IMR-90 (cell line): ENCODE measurements at regions not wholly inside any gene's neighbourhood (a gene's known extent, or its start where the extent isn't known, plus 50 kb on each side); places are given as distances from the start of the nearest gene placed in this dataset.

Source experiments
- ATAC-seq: fragments of 200-7000 bp; cut with Tn5 transposase; 2 replicates; pipeline ENCODE4 v1.9.1; 2020; ENCODE audit warnings: low read depth, mild to moderate bottlenecking, moderate library complexity
- BruUV-seq: library from RNA; stranded (reverse); fragments of 400-500 nt; replicated peaks from 2 replicates; lab custom pipeline; 2021; lab: Mats Ljungman, UMichigan
- CTCF ChIA-PET: fragments of 300-600 bp; formaldehyde crosslinking; extraction: SDS; loops from one replicate; lab custom pipeline; 2021; ENCODE audit warnings: antibody characterized with exemption; lab: Yijun Ruan, JAX
- POLR2A ChIA-PET: fragments of 300-600 bp; sonication (Branson Sonifier 250); formaldehyde crosslinking; loops from one replicate; lab custom pipeline; 2022; ENCODE audit warnings: antibody characterized with exemption; ENCODE audit not compliant: unreplicated experiment; lab: Charles Lee
- DNase-seq: peaks from one replicate; pipeline ENCODE4 v3.0.0; 2013
- H2AFZ ChIP-seq: replicated peaks from 2 replicates; pipeline ENCODE3; 2013; ENCODE audit warnings: low read length, mild to moderate bottlenecking; ENCODE audit not compliant: poor library complexity
- H2AK5ac ChIP-seq: 2 replicates; pipeline ENCODE4 v1.6.1; 2013; ENCODE audit warnings: low read depth, low read length, inconsistent platforms
- H2AK9ac ChIP-seq: replicated peaks from 2 replicates; pipeline ENCODE3; 2013; ENCODE audit warnings: mild to moderate bottlenecking, low read depth, low read length, moderate library complexity; ENCODE audit not compliant: poor library complexity
- H2BK120ac ChIP-seq: 2 replicates; pipeline ENCODE4 v1.6.1; 2013; ENCODE audit warnings: low read depth, low read length, inconsistent platforms
- H2BK15ac ChIP-seq: 3 replicates; pipeline ENCODE4 v1.6.1; 2013; ENCODE audit warnings: low read depth, low read length, inconsistent platforms
- H2BK20ac ChIP-seq: 2 replicates; pipeline ENCODE4 v1.6.1; 2013; ENCODE audit warnings: low read depth, mild to moderate bottlenecking, inconsistent platforms, low read length, moderate library complexity
- H2BK5ac ChIP-seq: 2 replicates; pipeline ENCODE4 v1.6.1; 2013; ENCODE audit warnings: mild to moderate bottlenecking, low read depth, low read length, inconsistent platforms; ENCODE audit not compliant: poor library complexity, severe bottlenecking
- H3K14ac ChIP-seq: replicated peaks from 2 replicates; pipeline ENCODE4 v1.6.1; 2013; ENCODE audit warnings: low read depth, low read length, inconsistent platforms
- H3K18ac ChIP-seq: 2 replicates; pipeline ENCODE4 v1.6.1; 2013; ENCODE audit warnings: low read depth, low read length, control low read depth
- H3K23ac ChIP-seq: 2 replicates; pipeline ENCODE4 v1.6.1; 2013; ENCODE audit warnings: low read depth, low read length, inconsistent platforms
- H3K27ac ChIP-seq: 2 replicates; pipeline ENCODE4 v1.5.1; 2013; ENCODE audit warnings: mild to moderate bottlenecking, control low read depth, low read length; ENCODE audit not compliant: insufficient read depth
- H3K27me3 ChIP-seq: 2 replicates; pipeline ENCODE4 v1.6.1; 2013; ENCODE audit warnings: low read length; ENCODE audit not compliant: control insufficient read depth, insufficient read depth
- H3K36me3 ChIP-seq: 2 replicates; pipeline ENCODE4 v1.6.1; 2013; ENCODE audit warnings: low read length, mixed read lengths; ENCODE audit not compliant: control insufficient read depth, insufficient read depth
- H3K4ac ChIP-seq: 2 replicates; pipeline ENCODE4 v1.6.1; 2013; ENCODE audit warnings: low read depth, low read length, inconsistent platforms
- H3K4me1 ChIP-seq: 2 replicates; pipeline ENCODE4 v1.6.1; 2013; ENCODE audit warnings: low read length, mixed read lengths; ENCODE audit not compliant: control insufficient read depth, insufficient read depth
- H3K4me2 ChIP-seq: 2 replicates; pipeline ENCODE4 v1.6.1; 2013; ENCODE audit warnings: low read depth, mild to moderate bottlenecking, control low read depth, low read length, moderate library complexity
- H3K4me3 ChIP-seq: 2 replicates; pipeline ENCODE4 v1.5.1; 2013; ENCODE audit warnings: low read depth, mild to moderate bottlenecking, control low read depth, low read length, moderate library complexity; ENCODE audit not compliant: insufficient read depth
- H3K56ac ChIP-seq: 2 replicates; pipeline ENCODE4 v1.6.1; 2013; ENCODE audit warnings: low read length, inconsistent platforms; ENCODE audit not compliant: insufficient read depth; ENCODE audit errors: extremely low read depth
- H3K79me1 ChIP-seq, 2 experiments: 2 replicates each; pipeline ENCODE4 v1.6.1; 2013; ENCODE audit warnings: low read length in 2 of 2, inconsistent platforms in 1 of 2, low read depth in 1 of 2
- H3K9ac ChIP-seq: 2 replicates; pipeline ENCODE4 v1.6.1; 2013; ENCODE audit warnings: low read depth, low read length, control low read depth
- H3K9me1 ChIP-seq: 2 replicates; pipeline ENCODE4 v1.6.1; 2013; ENCODE audit warnings: low read length, inconsistent platforms; ENCODE audit not compliant: insufficient read depth
- H3K9me3 ChIP-seq: 2 replicates; pipeline ENCODE4 v1.6.1; 2013; ENCODE audit warnings: low read length; ENCODE audit not compliant: control insufficient read depth, insufficient read depth
- H4K20me1 ChIP-seq: 2 replicates; pipeline ENCODE4 v1.6.1; 2013; ENCODE audit warnings: low read length, inconsistent platforms; ENCODE audit not compliant: insufficient read depth
- H4K5ac ChIP-seq: 2 replicates; pipeline ENCODE4 v1.6.1; 2013; ENCODE audit warnings: mild to moderate bottlenecking, low read depth, low read length, control low read depth
- H4K8ac ChIP-seq, 2 experiments: 2 replicates each; pipeline ENCODE4 v1.6.1; 2013; ENCODE audit warnings: low read depth in 2 of 2, low read length in 2 of 2, control low read depth in 1 of 2, inconsistent platforms in 1 of 2
- H4K91ac ChIP-seq: 2 replicates; pipeline ENCODE4 v1.6.1; 2013; ENCODE audit warnings: low read depth, low read length, inconsistent platforms; ENCODE audit not compliant: insufficient read depth
- BHLHE40 ChIP-seq: fragments of 150-350 bp; IDR thresholded peaks from 2 replicates; pipeline ENCODE4 v1.6.1; 2016; ENCODE audit warnings: mild to moderate bottlenecking, low read depth, low read length
- RAD21 ChIP-seq: IDR thresholded peaks from 2 replicates; pipeline ENCODE4 v1.6.1; 2012; ENCODE audit warnings: low read length, improper control_type of control experiment
- RFX5 ChIP-seq: IDR thresholded peaks from 2 replicates; pipeline ENCODE4 v1.8.0; 2012; ENCODE audit warnings: low read depth, mild to moderate bottlenecking, low read length, moderate library complexity
- USF2 ChIP-seq: fragments of 150-350 bp; IDR thresholded peaks from 2 replicates; pipeline ENCODE4 v1.6.1; 2017; ENCODE audit warnings: mild to moderate bottlenecking, antibody characterized with exemption, low read length, low read depth
- WGBS, 2 experiments: methylation state at CpG; one replicate each; pipeline versions ENCODE4 v1.1.5 to v1.1.7; 2013; ENCODE audit warnings: missing lambda C conversion rate in 2 of 2; ENCODE audit not compliant: insufficient read length in 1 of 2; ENCODE audit errors: extremely low coverage in 2 of 2; 5-methylcytosine and 5-hydroxymethylcytosine counted together
- dilution Hi-C: fragments of 300-500 bp; cut with HindIII; formaldehyde crosslinking; loops from one replicate; pipeline ENCODE4 v1.14.3; 2018; ENCODE audit warnings: low sequenced_read_pairs; ENCODE audit not compliant: unreplicated experiment
- in situ Hi-C: fragments of 300-500 bp; cut with MboI; formaldehyde crosslinking; loops from 3 replicates; pipeline ENCODE4 v1.14.3; 2019; ENCODE audit warnings: low sequenced_read_pairs, inconsistent platforms, mixed read lengths
- intact Hi-C: fragments of 100-400 bp; cut with micrococcal nuclease; formaldehyde crosslinking; loops from 2 replicates; pipeline ENCODE4 v1.10.0; 2022

GRCh38 chr12:14156606-14157005 lies 175.2 kb upstream of the GRIN2B start:
- CTCF ChIA-PET: no interaction called here
- Histone ChIP-seq H3K9me3 (no peaks in the 10 kb centered on the region), H3K27ac (no peak overlapping the region), H4K91ac (no peak overlapping the region), H3K27me3 (no peaks in the 10 kb centered on the region), H4K5ac (no peak overlapping the region), H2BK5ac (no peak overlapping the region), H2BK15ac (no peak overlapping the region), H3K36me3 (no peaks in the 10 kb centered on the region), H4K8ac (no peak overlapping the region), H4K20me1 (no peaks in the 10 kb centered on the region), H2AK5ac (no peak overlapping the region), H3K4ac (no peak overlapping the region), H3K4me2 (no peak overlapping the region), H2BK120ac (no peak overlapping the region), H3K4me3 (no peak overlapping the region), H3K9ac (no peak overlapping the region), H3K14ac (no peak overlapping the region), H3K56ac (no peak overlapping the region), H3K9me1 (no peaks in the 10 kb centered on the region), H3K23ac (no peak overlapping the region), H2BK20ac (no peak overlapping the region), H2AK9ac (no peak overlapping the region), H3K79me1 (no peaks in the 10 kb centered on the region), H3K18ac (no peak overlapping the region), H2AFZ (no peak overlapping the region), H3K4me1 (no peaks in the 10 kb centered on the region)
- DNase-seq (no peak), ATAC-seq (no peak)
- POLR2A ChIA-PET: no interaction called here
- in situ Hi-C loops (loop anchor here (25.0 kb wide), 1 partner anchor 419 kb away; no protein-coding TSS in a partner anchor), dilution Hi-C loops (no loop called here), intact Hi-C loops (no loop called here)
- BruUV-seq: no TSS peak
- WGBS, 2 experiments: 50% methylated on average over 2 of the region's 2 CpGs; no CpG with 5 or more reads in 1 of the 2 experiments
- TF ChIP-seq RAD21 (no peak), USF2 (no peak), RFX5 (no peak), BHLHE40 (no peak)
